ENCODE measurements at regions not wholly inside any gene's neighbourhood (a gene's known extent, or its start where the extent isn't known, plus 50 kb on each side); places are given as distances from the start of the nearest gene placed in this dataset.

GRCh38 chr7:110076194-110076593, 1014.7 kb upstream of the LRRN3 start:
- in situ Hi-C loops (cut with HindIII; ENCODE audit: low pct_ligation_motif_present, low sequenced_read_pairs) = no loop called here
- no peak for DNase-seq
- H3K27me3 ChIP-seq (replicated peaks) = no peaks in the 10 kb centered on the region
- TF ChIP-seq, protein P1, sequence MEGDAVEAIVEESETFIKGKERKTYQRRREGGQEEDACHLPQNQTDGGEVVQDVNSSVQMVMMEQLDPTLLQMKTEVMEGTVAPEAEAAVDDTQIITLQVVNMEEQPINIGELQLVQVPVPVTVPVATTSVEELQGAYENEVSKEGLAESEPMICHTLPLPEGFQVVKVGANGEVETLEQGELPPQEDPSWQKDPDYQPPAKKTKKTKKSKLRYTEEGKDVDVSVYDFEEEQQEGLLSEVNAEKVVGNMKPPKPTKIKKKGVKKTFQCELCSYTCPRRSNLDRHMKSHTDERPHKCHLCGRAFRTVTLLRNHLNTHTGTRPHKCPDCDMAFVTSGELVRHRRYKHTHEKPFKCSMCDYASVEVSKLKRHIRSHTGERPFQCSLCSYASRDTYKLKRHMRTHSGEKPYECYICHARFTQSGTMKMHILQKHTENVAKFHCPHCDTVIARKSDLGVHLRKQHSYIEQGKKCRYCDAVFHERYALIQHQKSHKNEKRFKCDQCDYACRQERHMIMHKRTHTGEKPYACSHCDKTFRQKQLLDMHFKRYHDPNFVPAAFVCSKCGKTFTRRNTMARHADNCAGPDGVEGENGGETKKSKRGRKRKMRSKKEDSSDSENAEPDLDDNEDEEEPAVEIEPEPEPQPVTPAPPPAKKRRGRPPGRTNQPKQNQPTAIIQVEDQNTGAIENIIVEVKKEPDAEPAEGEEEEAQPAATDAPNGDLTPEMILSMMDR (IDR thresholded peaks at IDR 0.05; ENCODE audit: low read depth, low read length, missing control alignments) = no peak
- H3K36me3 ChIP-seq (replicated peaks) = no peaks in the 10 kb centered on the region
- no peak overlapping the region for H3K27ac ChIP-seq
- H3K4me3 ChIP-seq (ENCODE audit: low read depth, low read length) = no peak overlapping the region

GRCh38 chr7:110084181-110084807, 1006.6 kb upstream of the LRRN3 start:
- Histone ChIP-seq H3K27me3 (replicated peaks) (no peaks in the 10 kb centered on the region), H3K4me3 (ENCODE audit: low read depth, low read length) (no peak overlapping the region), H3K36me3 (replicated peaks) (no peaks in the 10 kb centered on the region), H3K27ac (no peak overlapping the region)
- in situ Hi-C loops (cut with HindIII; ENCODE audit: low pct_ligation_motif_present, low sequenced_read_pairs) = no loop called here
- TF ChIP-seq, protein P1 (IDR thresholded peaks at IDR 0.05; ENCODE audit: low read depth, low read length, missing control alignments) = no peak
- no peak for DNase-seq

DNA sequence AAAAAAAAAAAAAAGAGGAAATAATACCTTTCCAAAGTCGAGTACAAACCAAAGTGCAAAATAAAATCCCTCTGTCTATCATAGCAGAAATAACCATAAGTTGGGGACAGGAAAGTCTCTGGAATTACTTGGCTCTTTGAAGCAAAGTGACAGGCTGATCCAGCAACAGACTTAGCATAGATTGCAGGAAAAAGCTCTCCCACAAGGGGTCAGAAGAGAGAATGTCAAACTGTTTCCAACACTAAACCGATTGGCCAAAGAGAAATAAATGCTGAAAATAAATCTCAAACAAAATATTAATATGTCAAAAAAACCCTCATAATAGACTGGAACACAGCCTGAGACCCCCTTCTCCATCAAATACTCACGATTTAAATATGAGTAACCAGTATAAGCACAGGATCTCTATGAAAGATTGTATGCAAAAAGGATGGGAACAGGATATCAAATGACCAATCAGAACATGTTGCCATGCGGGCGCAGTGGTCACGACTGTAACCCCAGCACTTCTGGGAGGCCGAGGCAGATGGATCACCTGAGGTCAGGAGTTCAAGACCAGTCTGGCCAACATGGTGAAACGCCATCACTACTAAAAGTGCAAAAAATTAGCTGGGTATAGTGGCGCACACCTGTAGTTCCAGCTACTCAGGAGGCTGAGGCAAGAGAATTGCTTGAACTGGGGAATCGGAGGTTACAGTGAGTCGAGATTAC, 1000.7 kb upstream of the LRRN3 start:
- DNase-seq = peak; percentile 49
- in situ Hi-C loops (cut with HindIII; ENCODE audit: low pct_ligation_motif_present, low sequenced_read_pairs) = no loop called here
- Histone ChIP-seq H3K36me3 (replicated peaks) (no peaks in the 10 kb centered on the region), H3K27ac (no peak overlapping the region), H3K4me3 (ENCODE audit: low read depth, low read length) (no peak overlapping the region), H3K27me3 (replicated peaks) (no peaks in the 10 kb centered on the region)
- TF ChIP-seq, protein P1 (IDR thresholded peaks at IDR 0.05; ENCODE audit: low read depth, low read length, missing control alignments) = peak; percentile 71

DNA sequence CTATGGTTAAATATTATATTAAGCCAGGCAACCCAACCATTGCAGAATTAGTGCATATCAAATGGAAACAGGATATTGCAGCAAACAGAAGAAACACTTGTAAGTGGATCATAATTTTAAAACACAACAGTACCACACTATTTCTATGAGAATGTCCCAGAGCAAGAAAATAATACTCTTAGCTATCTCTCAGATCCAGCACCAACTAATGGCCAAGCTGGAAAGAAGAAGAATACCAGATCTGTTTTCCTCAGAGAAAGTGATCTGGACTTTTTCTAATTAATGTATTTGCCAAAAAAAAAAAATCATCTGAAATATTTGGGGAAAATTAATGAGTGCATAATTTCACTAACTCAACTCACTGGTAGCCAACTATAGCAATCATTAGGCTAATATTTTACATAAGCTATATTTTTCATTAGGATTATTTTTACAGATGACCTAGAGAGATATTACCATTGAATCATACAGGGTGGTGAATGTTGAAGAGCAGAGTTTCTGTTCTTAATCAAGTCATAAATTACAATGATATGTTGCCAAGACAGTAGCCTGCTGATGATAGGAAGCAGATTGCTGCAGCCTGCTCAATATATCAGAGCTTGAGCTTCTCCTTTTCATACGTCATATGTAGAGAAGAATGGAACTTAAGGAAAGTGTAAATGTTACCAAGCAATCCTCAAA, 995.4 kb upstream of the LRRN3 start:
- in situ Hi-C loops (cut with HindIII; ENCODE audit: low pct_ligation_motif_present, low sequenced_read_pairs) = no loop called here
- no peak overlapping the region for H3K27ac ChIP-seq
- DNase-seq = no peak
- H3K36me3 ChIP-seq (replicated peaks) = no peaks in the 10 kb centered on the region
- no peaks in the 10 kb centered on the region for H3K27me3 ChIP-seq (replicated peaks)
- no peak overlapping the region for H3K4me3 ChIP-seq (ENCODE audit: low read depth, low read length)
- TF ChIP-seq, protein P1 (IDR thresholded peaks at IDR 0.05; ENCODE audit: low read depth, low read length, missing control alignments) = no peak

GRCh38 chr7:110104243-110104642, 986.7 kb upstream of the LRRN3 start:
- DNase-seq = no peak
- Histone ChIP-seq H3K27me3 (replicated peaks) (no peaks in the 10 kb centered on the region), H3K36me3 (replicated peaks) (no peaks in the 10 kb centered on the region), H3K4me3 (ENCODE audit: low read depth, low read length) (no peak overlapping the region), H3K27ac (no peak overlapping the region)
- TF ChIP-seq, protein P1 (IDR thresholded peaks at IDR 0.05; ENCODE audit: low read depth, low read length, missing control alignments) = no peak
- in situ Hi-C loops (cut with HindIII; ENCODE audit: low pct_ligation_motif_present, low sequenced_read_pairs) = no loop called here
